Left colon (tissue), 2 donors: ENCODE measurements at regions not wholly inside any gene's neighbourhood (a gene's known extent, or its start where the extent isn't known, plus 50 kb on each side); places are given as distances from the start of the nearest gene placed in this dataset.

Experiments
- ATAC-seq: fragments of 200-7000 bp; cut with Tn5 transposase; one replicate; pipeline ENCODE4 v1.9.1; 2020; ENCODE audit warnings: mild to moderate bottlenecking, moderate library complexity
- DNase-seq, 2 donors: peaks; one replicate each; pipeline ENCODE4 v3.0.0-alpha.2; 2020
- intact Hi-C, 2 donors: fragments of 100-400 bp; cut with DNase I in 1 of 2; cut with micrococcal nuclease in 1 of 2; formaldehyde crosslinking; loops; one replicate each; pipeline versions ENCODE4 v1.11.2 to v1.14.0; 2022; cut with DNase I, micrococcal nuclease
- donor health status: DM: no; HTN: no; CAD: no.
- donor health status: DM: yes; HTN: yes; CAD: no.

GRCh38 chr9:107637421-107638420 lies 148.2 kb upstream of the KLF4 start:
- ATAC-seq (peak; percentile 64), DNase-seq (peak; percentile 78 to 90)
- intact Hi-C loops = loop anchor here in 1 of 2 donors (5.0 kb wide), 1 partner anchor 145 kb away; no protein-coding TSS in a partner anchor

- intact Hi-C loops = loop anchor here in 1 of 2 donors (5.0 kb wide), 1 partner anchor 144 kb away; no protein-coding TSS in a partner anchor
- DNase-seq (no peak), ATAC-seq (no peak)
Measured at GRCh38 chr9:107636571-107637381, 147.2 kb upstream of the KLF4 start.

DNA sequence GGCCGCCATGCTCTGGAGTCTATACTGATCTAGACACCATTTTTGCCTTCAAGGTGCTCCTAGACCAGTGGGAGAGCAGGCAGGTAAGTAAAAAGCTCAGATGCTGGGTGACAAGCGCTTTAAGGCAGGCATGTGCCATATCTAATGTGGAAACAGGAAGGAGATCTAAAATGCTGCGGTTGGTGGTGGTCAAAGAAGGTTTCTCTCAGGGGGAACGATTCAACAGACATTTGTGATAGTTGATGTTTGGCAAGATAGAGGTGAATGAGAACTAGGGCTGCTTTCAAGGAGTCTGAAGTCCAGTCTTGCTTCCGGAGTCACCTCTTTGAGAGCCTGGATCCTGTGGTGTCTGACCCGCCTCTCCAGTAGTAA lies 146.2 kb upstream of the KLF4 start:
- ATAC-seq (no peak), DNase-seq (no peak)
- intact Hi-C loops = loop anchor here in 1 of 2 donors (5.0 kb wide), 1 partner anchor 143 kb away; no protein-coding TSS in a partner anchor

DNA sequence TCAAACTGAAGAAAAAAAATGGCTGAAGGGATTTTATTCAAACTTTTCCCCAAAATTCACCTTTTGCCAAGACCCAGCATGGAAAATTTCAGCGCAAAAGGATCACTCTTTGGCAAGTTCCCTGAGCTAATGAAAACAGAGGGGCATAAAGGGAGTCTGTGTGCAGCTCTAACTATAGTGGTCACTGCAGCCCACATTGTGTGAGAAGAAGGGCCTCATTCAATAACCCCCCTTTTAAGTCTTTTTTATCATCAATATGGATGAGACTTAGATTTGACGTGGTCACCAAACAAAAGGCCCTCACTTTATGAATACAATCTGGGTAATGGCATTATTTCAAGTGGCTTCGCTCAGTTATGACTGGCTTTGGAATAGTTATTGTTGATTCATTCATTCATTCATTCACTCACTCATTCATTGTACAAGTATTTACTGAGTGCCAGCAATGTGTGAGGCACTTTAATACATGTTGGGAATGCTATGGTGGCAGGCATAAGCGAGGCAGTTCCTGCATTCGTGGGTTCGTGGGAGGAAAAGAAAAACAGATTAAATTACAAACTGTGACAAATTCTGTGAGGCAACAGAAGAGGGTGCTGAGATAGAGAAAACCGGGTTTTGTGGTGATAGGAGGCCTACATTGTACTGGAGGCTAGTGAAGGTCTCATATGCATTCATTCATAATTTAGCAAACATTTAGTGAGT lies 145.7 kb upstream of the KLF4 start:
- DNase-seq (no peak), ATAC-seq (no peak)
- intact Hi-C loops = loop anchor here in 1 of 2 donors (5.0 kb wide), 1 partner anchor 143 kb away; no protein-coding TSS in a partner anchor

DNA sequence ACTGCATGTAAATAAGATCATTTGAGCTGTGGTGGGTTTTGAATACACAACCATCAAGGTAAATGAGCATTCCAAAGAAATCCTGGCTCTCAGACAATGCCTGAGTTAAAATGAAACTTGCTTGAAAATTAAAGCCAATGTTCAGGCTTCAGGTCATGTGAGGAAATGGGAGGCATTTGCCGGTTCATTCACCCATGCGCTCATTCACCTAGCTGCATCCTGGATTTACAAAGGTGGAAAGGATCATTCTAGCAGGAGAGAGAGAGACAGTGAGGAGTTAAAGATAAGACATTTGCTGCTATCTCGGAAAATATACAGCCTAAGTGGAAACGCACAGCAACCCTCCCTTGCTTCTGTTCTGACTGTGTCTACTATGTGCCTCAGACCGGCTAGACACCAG lies 143.8 kb upstream of the KLF4 start:
- no peak for ATAC-seq
- intact Hi-C loops = no loop called here
- no peak for DNase-seq

DNA sequence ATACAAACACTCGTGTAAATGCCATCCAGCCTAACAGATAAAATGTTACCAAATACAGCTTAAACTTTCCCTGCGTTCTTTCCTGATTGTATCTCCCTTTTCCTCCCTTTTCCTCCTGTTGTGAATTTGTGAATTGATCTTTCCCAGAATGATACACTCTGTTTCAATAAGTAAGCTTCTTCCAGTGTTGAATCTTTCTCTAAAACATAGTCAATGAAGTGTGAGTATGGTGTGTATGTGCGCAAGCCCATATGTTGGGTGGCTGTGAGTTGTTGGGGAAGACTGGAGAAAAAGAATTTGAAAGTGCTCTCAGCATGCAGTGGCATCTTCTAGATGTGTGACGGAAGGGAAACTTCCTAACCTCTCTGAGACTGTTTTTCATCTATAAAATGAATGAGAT lies 143.1 kb upstream of the KLF4 start:
- no peak for DNase-seq
- intact Hi-C loops = no loop called here
- no peak for ATAC-seq

- intact Hi-C loops = no loop called here
- no peak for ATAC-seq
- DNase-seq = peak in 1 of 2 donors; percentile 19
Measured at GRCh38 chr9:107632216-107632615, 142.6 kb upstream of the KLF4 start.

DNA sequence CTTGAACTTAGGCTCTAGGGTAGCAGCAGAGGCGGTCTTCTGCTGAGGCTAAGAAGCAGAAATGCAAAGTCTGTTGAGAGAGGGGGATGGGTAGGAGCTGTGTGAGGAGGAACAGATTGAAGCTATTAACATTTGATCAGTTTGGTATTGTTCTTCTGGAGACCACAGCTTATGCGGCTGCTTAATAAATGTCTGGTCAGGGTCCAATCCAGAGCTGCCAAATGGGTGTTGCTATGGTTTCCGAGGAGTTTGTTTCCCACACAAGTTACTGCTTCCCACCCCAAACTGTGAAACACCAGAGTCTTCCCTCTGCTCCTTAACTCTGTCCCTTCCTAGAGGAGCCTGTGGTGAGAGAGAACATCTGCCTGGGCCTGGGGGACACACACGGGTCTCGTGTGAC lies 142.2 kb upstream of the KLF4 start:
- intact Hi-C loops = no loop called here
- DNase-seq (no peak), ATAC-seq (no peak)

GRCh38 chr9:107630156-107630555 lies 140.6 kb upstream of the KLF4 start:
- ATAC-seq (no peak), DNase-seq (peak in 1 of 2 donors; percentile 9)
- intact Hi-C loops = no loop called here

- no peak for ATAC-seq
- no peak for DNase-seq
- intact Hi-C loops = no loop called here
Measured at GRCh38 chr9:107628444-107628843, 138.9 kb upstream of the KLF4 start.

- intact Hi-C loops = no loop called here
- ATAC-seq = peak; percentile 81
- no peak for DNase-seq
Measured at GRCh38 chr9:107627781-107628180, 138.2 kb upstream of the KLF4 start.

DNA sequence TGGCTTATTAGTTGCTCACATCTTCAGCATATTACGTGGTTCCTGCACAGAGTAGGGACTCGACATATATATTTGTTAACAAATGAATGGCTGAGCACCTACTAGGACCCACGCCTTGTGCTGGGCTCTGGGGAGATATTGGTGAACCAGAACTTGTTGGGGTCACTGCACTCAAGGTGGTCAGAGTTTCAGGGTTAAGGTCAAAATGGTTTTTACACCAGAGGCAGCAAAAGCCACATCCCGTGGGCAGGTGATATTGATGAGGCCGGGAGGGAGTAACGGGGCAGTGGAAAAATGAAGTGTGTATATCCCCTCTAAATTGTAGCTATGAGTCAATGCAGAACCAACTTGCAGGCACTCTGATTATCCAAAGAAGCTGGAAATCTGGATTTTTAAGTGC lies 136.5 kb upstream of the KLF4 start:
- intact Hi-C loops = no loop called here
- ATAC-seq (no peak), DNase-seq (no peak)

- DNase-seq = no peak
- no peak for ATAC-seq
Measured at GRCh38 chr9:107625383-107625984, 135.9 kb upstream of the KLF4 start.

DNA sequence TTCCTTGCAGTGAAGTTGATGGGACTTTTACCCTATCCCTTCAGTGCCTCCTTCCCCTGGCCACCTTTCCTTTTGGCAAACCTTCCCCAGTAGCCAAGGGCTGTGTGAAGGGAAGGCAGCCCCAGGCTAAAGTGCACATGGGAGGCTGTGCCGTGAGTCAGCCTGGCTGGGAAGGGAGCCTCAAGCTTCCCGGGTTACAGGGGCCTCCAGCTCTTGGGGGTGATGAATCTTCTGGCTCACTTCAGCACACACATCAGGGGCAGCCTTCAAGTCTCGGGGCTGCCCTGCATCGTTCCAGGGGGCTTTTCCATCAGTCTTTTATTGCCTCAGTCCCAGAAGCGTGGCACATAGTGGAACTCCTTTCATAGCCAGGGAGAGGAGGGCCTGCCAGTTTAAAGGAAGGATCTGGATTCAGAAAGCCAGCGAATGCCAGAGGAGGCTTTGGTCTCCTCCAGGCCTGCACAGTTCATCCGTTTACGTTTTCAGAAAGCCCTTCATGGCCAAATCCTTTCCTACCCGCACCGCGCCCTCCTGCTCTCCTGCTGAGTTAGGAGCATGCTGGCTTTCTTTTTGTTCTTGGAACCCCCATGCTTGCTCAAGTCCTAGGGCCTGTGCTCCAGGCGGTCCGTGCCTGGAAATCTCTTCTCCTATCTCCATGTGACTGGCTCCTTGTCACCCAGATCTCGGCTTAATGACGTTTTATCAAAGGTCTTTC lies 134.8 kb upstream of the KLF4 start:
- intact Hi-C loops = no loop called here
- DNase-seq = no peak

More at GRCh38 chr9:107625383-107625984, 135.9 kb upstream of the KLF4 start:
- intact Hi-C loops = no loop called here

GRCh38 chr9:107621436-107621835 lies 131.9 kb upstream of the KLF4 start:
- ATAC-seq (peak; percentile 38), DNase-seq (no peak)
- intact Hi-C loops = no loop called here

More for the DNA sequence above, 134.8 kb upstream of the KLF4 start:
- no peak for ATAC-seq

- intact Hi-C loops = no loop called here
- ATAC-seq = peak; percentile 98
- peak; percentile 76 to 82 for DNase-seq
Measured at GRCh38 chr9:107620801-107621200, 131.2 kb upstream of the KLF4 start.

GRCh38 chr9:107620236-107620635 lies 130.7 kb upstream of the KLF4 start:
- intact Hi-C loops = no loop called here

GRCh38 chr9:107615321-107615720 lies 125.8 kb upstream of the KLF4 start:
- ATAC-seq = peak; percentile 40
- intact Hi-C loops = no loop called here
- DNase-seq = no peak

More at GRCh38 chr9:107620236-107620635, 130.7 kb upstream of the KLF4 start:
- DNase-seq = no peak
- no peak for ATAC-seq
